Tibial nerve (tissue), 3 donors: ENCODE measurements at regions not wholly inside any gene's neighbourhood (a gene's known extent, or its start where the extent isn't known, plus 50 kb on each side); places are given as distances from the start of the nearest gene placed in this dataset.

Experiments
- EP300 ChIP-seq, 2 donors: sonication (generic); formaldehyde crosslinking; IDR thresholded peaks; one replicate each; pipeline ENCODE4 v1.6.1; 2017; ENCODE audit warnings: antibody characterized with exemption in 2 of 2, mild to moderate bottlenecking in 1 of 2
- POLR2A ChIP-seq, 2 donors: fragments of 450-650 bp; IDR thresholded peaks; one replicate each; pipeline ENCODE4 v1.6.1; 2017; ENCODE audit warnings: antibody characterized with exemption in 2 of 2, mild to moderate bottlenecking in 2 of 2, moderate library complexity in 2 of 2

DNA sequence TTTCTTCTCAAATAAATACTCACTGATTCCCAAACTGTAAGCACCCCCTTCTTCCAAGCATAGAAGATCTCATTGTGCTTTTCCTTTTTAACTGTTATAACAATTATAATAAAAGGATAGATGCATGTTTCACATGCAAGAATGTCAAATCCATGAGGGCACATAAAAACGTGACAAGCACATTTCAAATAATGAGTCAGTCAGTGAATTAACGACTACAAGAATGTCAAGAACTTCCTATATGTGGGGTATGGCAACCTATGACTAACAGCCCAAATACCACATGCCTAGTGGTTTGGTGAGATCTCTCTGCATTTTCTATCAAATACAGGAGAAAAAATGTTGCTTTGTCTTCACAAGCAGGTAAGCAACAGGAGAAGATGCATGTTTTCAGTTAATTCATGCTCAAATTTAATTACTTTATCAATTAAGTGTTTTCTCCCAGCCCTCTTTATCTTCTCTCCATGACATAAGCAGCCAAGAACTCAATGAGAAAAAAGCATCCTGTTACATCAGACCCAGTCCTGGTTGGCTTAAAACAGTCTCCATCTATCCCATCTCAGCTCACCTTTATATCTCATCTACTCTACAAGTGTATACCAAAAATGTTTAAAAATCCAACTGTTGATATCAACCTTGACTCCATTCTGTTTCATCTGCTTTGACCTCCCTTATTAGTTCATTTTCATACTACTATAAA lies 181.5 kb upstream of the LMCD1 start:
- TF ChIP-seq EP300 (IDR thresholded peaks at IDR 0.05) = no peak
- no peak for TF ChIP-seq POLR2A (IDR thresholded peaks at IDR 0.05)
